Spleen (tissue), 7 donors: ENCODE measurements at regions not wholly inside any gene's neighbourhood (a gene's known extent, or its start where the extent isn't known, plus 50 kb on each side); places are given as distances from the start of the nearest gene placed in this dataset.

Experiments used
- POLR2AphosphoS5 ChIP-seq, 3 donors: sonication (generic); formaldehyde crosslinking; IDR thresholded peaks; one replicate each; pipeline ENCODE4 v1.5.1; 2017; ENCODE audit warnings: antibody characterized with exemption in 3 of 3
- TF ChIP-seq, protein P1 (sequence below), 11 experiments: fragments of 200-600 bp in 7 of 11; fragments of 450-650 bp in 4 of 11; sonication (generic) in 4 of 11; IDR thresholded peaks in 8 of 11; conservative IDR thresholded peaks in 3 of 11; 1 replicate in 7 of 11; 2 replicates in 4 of 11; pipeline versions ENCODE4 v1.4.0 to v1.8.0; 2016 to 2021; ENCODE audit warnings: antibody characterized with exemption in 11 of 11, inconsistent platforms in 4 of 11, mild to moderate bottlenecking in 1 of 11
- donor health status: DM: no; HTN: no; CAD: no; lungs with moderate emphysema.
- donor health status: DM: no; HTN: no; CAD: no.
- donor health status: DM: no; HTN: no; CAD: no.

GRCh38 chr3:16066975-16067374, 107.5 kb upstream of the GALNT15 start:
- TF ChIP-seq, protein P1, sequence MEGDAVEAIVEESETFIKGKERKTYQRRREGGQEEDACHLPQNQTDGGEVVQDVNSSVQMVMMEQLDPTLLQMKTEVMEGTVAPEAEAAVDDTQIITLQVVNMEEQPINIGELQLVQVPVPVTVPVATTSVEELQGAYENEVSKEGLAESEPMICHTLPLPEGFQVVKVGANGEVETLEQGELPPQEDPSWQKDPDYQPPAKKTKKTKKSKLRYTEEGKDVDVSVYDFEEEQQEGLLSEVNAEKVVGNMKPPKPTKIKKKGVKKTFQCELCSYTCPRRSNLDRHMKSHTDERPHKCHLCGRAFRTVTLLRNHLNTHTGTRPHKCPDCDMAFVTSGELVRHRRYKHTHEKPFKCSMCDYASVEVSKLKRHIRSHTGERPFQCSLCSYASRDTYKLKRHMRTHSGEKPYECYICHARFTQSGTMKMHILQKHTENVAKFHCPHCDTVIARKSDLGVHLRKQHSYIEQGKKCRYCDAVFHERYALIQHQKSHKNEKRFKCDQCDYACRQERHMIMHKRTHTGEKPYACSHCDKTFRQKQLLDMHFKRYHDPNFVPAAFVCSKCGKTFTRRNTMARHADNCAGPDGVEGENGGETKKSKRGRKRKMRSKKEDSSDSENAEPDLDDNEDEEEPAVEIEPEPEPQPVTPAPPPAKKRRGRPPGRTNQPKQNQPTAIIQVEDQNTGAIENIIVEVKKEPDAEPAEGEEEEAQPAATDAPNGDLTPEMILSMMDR (IDR thresholded peaks at IDR 0.05 in 8 of 11, conservative IDR thresholded peaks at IDR 0.05 in 3 of 11): no peak
- no peak for TF ChIP-seq POLR2AphosphoS5 (IDR thresholded peaks at IDR 0.05)
